HG02588 (cell line): ENCODE measurements at regions not wholly inside any gene's neighbourhood (a gene's known extent, or its start where the extent isn't known, plus 50 kb on each side); places are given as distances from the start of the nearest gene placed in this dataset.
"Not testable (repeated sequence)": the region's sequence is repeated elsewhere in the genome, so short reads cannot be mapped to it uniquely, and the experiment has no call there.

Experiments
- ATAC-seq: cut with Tn5 transposase; IDR thresholded peaks from one replicate; pipeline ENCODE4 v1.9.1; 2021; ENCODE audit warnings: mild to moderate bottlenecking, moderate library complexity; ENCODE audit not compliant: unreplicated experiment

- ATAC-seq, result no peak
These were observed 327.3 kb downstream of the QKI start for GRCh38 chr6:163741743-163742363.

DNA sequence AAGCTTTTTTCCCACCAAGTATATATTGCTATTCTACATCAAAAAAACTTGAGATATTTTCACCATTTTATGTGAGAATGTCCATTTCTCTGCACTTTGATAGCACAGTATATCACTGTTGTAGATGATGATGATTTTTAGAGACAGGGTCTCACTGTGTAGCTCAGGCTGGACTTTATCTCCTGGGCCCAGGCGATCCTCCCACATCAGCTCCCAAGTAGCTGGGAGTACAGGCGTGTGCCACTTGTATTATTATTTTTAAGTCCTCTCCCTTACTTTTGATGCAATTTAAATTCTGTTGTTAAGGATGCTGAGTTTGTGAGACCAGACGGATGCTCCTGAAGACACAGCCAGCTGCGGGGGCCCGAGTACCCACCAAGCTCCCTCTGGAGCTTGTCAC, 326.8 kb downstream of the QKI start:
- ATAC-seq, result no peak

- ATAC-seq, result no peak
These were observed 325.4 kb downstream of the QKI start for GRCh38 chr6:163739966-163740365.

DNA sequence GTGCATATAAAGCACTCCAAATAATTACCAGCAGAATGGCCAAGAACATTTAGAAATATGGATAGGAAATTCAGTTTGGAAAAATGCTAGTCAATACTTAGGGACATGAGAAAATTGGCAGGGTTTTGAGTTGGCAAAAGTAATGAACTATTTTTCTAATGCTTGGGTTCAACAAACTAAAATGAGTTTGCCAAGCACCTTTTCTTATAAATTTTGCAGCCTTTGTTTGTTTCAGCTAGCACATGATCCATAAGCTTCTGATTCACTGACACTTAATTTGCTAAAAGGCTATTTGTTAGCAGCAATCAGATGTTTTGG, 324.8 kb downstream of the QKI start:
- ATAC-seq, result no peak

GRCh38 chr6:163738725-163739407, 324.3 kb downstream of the QKI start:
- ATAC-seq, result no peak

GRCh38 chr6:163738304-163738703, 323.8 kb downstream of the QKI start:
- ATAC-seq, result no peak

DNA sequence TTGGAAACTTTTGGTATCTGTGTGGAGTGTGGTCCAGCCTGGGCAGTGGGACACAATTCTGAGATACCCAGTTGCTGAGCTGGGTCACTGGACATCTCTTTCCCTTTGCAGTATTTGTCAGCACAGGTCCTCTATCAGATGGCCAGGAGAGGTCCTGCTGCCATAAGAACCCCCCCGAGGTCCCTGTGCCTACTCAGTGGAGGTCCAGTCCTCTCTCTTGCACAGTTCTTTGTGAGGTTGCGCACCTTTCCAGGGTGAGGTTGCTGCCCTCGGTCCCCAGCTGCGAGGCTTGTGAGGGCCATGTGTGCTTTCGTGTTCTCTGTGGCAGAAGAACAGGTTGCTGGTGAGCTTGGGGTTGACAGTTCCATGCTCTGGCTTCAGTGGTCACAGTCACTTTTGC, 320.6 kb downstream of the QKI start:
- no peak for ATAC-seq

DNA sequence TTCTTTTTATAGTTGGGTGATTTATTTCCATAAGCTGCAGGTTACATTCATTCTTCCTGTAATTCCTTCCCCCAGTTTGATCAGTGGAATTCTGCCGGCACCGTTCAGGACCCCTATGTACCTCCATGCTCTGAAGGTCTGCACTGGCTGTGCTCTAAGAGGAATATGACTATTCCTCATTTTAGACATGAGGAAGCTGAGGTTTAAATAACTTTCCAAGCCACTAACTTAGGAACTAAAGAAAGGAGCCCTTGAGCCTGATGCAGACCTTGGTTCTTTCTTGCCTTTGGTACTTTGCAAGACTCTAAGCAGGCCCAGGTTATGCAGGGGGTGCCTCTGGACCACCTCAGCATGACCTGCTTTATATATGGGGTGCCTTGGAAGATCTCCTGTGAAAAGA, 318.5 kb downstream of the QKI start:
- no peak for ATAC-seq

DNA sequence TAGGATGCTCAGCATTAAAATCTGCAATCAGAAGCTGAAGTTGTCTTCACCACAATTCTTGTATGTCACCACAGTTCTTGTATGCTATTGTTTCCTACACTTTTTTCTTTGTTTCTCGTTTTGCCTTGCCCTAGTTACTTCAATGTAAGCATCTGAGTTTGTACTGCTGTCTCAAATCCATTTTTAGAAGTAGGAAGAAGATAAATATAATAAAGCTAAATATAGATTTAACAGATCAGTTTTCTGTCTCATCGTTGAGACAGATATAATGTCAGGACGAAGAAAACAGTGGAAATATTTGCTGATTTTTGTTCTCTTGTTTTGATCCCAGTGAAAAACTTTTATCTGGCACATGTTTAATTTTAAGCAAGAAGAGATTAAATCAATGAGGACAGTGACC, 318.0 kb downstream of the QKI start:
- ATAC-seq, result no peak

DNA sequence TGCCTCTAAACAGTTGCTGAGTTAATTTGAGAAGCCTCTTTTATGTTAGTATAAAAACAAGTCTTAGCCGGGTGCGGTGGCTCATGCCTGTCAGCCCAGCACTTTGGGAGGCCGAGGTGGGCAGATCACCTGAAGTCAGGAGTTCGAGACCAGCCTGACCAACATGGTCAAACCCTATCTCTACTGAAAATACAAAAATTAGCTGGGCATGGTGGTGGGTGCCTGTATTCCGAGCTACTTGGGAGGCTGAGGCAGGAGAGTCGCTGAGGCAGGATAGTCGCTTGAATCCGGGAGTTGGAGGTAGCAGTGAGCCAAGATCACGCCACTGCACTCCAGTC, 317.5 kb downstream of the QKI start:
- not testable (repeated sequence) for ATAC-seq

GRCh38 chr6:163731215-163732013, 316.9 kb downstream of the QKI start:
- ATAC-seq, result no peak

DNA sequence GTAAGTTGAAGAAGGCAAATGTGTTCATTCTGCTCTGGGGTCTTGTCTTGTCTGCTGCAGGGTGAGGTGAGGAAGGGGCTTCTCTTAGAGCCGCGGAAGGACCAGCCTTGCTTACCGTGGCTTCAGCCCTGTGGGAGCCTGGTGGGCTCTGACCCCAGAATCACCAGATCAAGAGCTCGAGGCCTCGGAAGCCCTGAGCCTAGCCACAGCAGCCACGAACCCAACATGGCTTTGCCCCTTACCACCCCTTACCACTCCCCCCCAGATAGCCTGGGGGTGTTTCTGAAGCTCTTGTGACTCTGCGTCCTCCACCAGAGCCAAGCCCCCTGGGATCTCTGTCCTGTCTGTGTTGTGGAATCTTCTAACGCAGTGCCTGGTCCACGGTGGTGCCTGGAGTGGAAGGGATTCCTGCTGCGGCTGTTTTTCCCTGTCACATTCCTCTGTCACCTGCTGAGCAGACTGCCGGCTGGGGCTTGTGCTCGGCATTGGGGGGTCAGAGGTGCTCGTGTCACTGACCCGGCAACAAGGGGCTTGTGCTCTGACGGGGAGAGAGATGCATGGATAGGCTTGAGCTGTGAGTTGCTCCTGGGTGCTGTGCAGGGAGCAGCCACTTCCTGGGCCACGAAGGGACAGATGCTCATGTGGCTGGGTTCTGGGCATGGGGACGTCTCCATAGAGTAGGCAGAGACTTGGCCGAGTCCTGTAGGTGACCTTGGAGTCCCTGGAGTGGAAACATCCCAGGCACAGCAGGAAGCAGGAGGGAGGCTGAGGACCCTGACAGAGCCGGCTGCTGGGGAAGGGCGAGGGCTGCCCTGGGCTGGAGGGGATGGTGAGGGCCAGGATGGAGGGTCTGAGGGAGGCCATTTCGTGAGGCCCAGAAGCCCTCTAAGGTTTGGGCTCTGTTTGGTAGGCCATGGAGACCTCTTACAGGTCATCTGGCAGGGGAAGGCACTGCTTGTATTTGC, 316.0 kb downstream of the QKI start:
- no peak for ATAC-seq

DNA sequence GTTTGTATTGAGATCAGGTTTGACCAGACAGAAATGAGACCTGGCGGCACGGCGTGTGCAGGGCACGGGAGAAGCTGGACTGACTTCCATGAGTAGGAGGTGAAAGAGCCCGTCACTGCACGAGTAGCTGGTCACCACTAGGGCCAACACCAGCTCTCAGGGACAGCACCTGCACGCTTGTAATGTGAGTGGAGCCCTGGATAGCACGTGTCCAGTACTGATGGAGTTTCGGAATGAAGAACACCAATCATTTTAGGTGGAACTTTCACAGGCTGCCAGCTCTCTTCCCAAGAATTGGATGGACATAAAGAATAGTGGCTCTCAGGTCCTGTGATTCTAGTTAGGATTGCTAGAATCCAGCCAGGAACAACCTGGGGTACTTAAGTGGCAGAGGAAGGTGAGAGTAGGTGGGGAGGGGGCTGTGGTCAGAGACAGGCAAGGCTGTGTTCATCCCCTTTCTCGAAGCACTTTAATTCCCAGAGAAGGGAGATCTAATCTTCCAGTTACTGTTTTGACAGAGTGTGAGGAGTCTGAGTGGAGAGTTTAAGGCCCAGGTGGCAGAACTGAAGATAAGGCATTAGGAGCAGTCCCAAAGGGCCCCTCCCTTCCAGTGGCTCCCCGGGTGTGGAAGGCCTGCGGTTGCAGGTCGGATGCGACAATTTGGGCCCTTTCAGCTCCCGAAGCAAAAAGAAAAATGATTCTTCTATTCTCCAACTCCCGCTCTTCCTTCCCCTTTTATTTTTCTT, 314.8 kb downstream of the QKI start:
- no peak for ATAC-seq

DNA sequence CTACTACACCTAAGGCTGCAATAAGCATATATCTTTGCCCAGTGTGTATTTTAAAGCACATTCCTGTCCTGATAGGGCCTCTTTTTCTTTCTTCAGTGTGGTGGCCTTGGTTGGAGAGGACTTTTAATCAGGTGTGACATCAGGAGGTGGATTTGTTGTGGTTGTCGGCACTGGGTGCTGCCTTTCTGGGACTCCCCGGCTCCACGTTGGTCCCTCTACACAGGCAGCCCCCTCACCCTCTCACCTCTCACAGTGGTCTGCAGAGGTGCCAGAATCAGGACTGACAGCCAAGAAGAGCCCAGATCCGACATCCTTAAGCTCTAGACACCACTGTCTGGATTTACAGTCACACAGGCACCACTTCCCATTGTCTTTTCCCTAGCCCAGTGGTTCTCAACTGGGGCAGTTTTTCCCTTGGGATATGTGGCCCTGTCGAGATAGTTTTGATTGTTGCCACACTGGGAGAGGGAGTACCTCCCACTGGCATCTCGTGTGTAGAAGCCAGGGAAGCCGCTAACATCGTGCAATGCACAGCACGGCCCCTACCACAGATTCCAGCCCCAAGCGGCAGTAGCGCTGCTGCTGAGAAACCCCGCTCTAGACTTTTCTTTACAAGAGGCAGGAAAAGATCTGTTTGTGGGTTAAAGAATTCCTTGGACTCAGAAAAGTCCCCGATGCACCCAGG, 314.1 kb downstream of the QKI start:
- no peak for ATAC-seq

DNA sequence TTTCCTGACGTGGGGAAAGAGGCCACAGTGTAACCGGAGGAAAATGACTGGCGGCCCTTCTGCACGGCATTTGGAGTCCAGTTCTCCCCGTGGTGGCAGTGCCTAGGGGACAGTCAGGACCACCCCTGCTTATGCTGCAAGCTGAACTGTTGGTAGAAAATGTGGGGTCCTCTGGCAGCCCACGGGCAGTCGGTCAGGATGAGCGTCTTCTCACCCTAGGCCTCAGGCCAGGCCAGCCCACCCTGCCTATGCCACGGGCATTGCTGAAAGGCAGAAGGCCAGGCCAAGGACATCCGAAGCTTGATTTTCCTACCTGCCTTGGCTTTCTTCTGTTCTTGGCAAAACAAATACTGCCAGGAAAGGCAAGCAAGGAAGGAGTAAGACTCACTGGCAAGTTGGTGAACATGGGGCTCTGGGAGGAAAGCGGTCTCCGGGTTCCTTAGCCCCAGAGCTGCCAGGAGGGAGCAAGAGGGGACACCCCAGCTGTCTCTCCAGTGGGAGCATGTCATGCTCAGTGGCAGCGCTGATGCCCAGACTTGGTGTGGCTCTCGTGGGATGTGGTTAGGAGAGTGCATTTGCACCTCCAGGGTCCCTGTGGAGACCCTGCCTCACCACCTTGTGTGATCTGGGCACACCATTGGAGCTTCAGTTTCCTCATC, 311.6 kb downstream of the QKI start:
- ATAC-seq, result no peak

DNA sequence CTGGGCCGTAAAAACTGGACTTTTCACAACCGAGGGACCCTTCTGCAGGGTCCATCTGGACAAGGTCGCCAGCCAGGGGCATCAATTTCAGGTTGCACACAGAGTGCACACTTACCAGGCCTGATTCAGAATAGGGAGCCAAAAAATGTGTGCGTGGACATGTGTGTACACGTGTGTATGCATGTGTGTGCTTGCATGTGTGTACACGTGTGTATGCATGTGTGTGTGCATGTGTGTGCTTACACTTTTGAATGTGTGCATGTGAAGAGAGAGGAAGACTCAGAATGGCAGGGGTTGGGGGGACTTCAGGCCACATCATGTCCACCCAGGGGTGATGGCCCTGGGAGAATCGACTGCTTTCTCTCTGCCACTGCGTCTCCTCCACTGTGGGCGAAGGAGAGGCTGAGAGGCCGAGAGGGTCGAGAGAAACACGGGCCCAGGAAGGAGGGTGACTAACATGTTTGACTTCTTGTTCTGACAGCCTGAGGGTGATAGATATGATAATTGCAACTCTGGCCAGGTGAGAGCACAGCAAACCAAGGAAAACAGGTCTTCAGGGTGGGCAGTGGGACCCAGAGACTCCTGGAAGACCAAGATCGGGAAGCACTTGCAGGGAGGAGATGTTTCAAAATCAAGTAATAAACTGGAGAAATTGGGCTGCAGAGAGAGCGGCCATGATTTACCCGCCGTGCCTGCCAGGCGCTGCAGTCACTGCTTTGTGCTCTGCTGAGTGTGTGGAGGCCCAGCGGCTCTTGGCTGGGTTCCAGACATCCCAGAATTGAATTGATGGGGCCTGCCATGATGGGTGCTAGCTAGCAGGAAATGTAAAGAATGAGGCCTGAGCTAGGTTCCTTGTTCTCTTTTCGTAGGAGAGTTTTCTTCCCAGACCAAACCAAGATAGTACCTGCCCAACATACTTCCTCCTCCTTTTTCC, 310.8 kb downstream of the QKI start:
- no peak for ATAC-seq

DNA sequence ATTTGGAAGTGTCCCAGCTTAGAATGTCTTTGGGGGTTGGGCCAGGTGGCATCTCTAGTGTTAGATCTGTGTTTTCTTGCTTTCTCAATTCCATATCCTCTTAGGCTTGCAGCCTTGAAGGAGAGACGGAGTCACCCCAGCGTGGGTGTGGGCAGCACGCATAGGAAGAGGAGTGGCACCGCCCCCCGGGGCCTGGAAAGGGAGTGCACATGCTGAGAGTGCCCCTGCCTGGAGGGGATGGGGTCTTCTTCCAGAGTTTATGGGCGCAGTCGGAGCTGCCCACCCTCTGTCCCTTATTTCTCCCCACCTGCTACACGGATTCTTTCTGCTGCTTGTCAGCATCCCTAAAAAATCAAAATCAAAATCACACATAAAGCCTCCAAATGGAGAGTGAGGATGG, 309.7 kb downstream of the QKI start:
- ATAC-seq, result no peak

GRCh38 chr6:163723759-163724158, 309.2 kb downstream of the QKI start:
- no peak for ATAC-seq
